HL-60 (cell line): ENCODE measurements at regions not wholly inside any gene's neighbourhood (a gene's known extent, or its start where the extent isn't known, plus 50 kb on each side); places are given as distances from the start of the nearest gene placed in this dataset.

Source experiments
- DNase-seq, 2 experiments: peaks; one replicate each; pipeline ENCODE4 v3.0.0-alpha.2; 2010 to 2020; ENCODE audit warnings: low read depth in 1 of 2, low spot score in 1 of 2
- H3K27ac ChIP-seq: fragments of 250-450 bp; sonication (Bioruptor Pico); replicated peaks from 2 replicates; pipeline ENCODE4 v1.5.1; 2020; ENCODE audit warnings: mild to moderate bottlenecking, moderate library complexity
- H3K27me3 ChIP-seq: fragments of 250-450 bp; sonication (Bioruptor Pico); 2 replicates; pipeline ENCODE4 v1.5.1; 2021; ENCODE audit warnings: mild to moderate bottlenecking, moderate library complexity; ENCODE audit not compliant: insufficient read depth, poor library complexity, severe bottlenecking
- H3K4me3 ChIP-seq: replicated peaks from 2 replicates; pipeline ENCODE4 v1.5.1; 2011; ENCODE audit warnings: mild to moderate bottlenecking, control low read depth, low read length; ENCODE audit not compliant: insufficient read depth
- GABPA ChIP-seq: IDR thresholded peaks from 2 replicates; pipeline ENCODE4 v1.6.1; 2012; ENCODE audit warnings: low read depth
- POLR2AphosphoS5 ChIP-seq: IDR thresholded peaks from 2 replicates; pipeline ENCODE4 v1.6.1; 2012; ENCODE audit warnings: low read depth
- SPI1 ChIP-seq: IDR thresholded peaks from 2 replicates; pipeline ENCODE4 v1.6.1; 2012; ENCODE audit warnings: low read depth, mild to moderate bottlenecking, borderline replicate concordance
- TF ChIP-seq, protein P1 (sequence below): IDR thresholded peaks from 2 replicates; pipeline ENCODE4 v1.6.1; 2012; ENCODE audit warnings: low read depth; ENCODE audit not compliant: insufficient replicate concordance
- TF ChIP-seq, protein P2 (sequence below): IDR thresholded peaks from one replicate; pipeline ENCODE4 v1.5.1; 2011; ENCODE audit warnings: low read length, control low read depth, inconsistent platforms; ENCODE audit not compliant: insufficient read depth

DNA sequence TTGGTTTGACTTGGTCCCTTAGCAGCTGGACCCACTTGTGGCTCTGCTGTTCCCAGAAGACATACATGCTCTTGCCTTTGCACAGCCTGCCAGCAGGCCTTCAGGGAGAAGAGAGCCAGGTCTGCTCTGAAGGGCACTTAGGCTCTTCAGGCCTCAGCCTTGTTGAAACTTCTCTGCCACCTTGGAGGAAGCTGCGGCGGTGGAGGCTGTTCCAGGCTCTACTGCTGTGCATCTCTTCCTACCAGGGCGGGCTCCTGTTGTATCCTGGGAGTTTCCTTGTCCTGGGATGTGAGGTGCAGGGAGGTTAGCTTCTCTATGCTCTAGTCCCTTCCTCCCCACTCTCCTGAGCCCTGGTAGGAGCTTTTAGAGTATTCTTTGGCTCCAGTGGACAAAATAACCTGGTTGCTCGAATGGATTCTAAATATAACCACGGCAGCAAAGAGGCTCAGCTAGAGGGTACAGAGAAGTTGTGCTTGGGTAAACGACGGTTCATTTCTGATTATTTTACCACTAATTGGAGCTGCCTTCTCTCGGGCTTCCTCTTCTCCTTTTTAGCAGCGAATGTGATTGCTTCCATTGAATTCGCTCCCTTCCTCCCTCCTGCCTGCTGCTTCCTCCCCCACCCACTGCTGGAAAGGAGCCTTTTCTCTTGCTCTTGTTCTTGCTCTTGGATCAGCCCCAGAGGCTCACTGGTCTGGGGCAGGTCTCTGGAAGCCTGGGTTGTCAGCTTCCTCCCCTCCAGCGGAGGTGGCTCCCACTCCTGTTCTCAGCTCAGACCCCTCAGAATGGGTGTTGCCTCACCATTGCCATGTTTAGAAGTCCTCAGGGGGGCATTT, 126.6 kb upstream of the CACNA1E start:
- Histone ChIP-seq H3K4me3 (no peak overlapping the region), H3K27ac (no peak overlapping the region), H3K27me3 (no peaks in the 10 kb centered on the region)
- TF ChIP-seq POLR2AphosphoS5: no peak
- TF ChIP-seq, protein P1, sequence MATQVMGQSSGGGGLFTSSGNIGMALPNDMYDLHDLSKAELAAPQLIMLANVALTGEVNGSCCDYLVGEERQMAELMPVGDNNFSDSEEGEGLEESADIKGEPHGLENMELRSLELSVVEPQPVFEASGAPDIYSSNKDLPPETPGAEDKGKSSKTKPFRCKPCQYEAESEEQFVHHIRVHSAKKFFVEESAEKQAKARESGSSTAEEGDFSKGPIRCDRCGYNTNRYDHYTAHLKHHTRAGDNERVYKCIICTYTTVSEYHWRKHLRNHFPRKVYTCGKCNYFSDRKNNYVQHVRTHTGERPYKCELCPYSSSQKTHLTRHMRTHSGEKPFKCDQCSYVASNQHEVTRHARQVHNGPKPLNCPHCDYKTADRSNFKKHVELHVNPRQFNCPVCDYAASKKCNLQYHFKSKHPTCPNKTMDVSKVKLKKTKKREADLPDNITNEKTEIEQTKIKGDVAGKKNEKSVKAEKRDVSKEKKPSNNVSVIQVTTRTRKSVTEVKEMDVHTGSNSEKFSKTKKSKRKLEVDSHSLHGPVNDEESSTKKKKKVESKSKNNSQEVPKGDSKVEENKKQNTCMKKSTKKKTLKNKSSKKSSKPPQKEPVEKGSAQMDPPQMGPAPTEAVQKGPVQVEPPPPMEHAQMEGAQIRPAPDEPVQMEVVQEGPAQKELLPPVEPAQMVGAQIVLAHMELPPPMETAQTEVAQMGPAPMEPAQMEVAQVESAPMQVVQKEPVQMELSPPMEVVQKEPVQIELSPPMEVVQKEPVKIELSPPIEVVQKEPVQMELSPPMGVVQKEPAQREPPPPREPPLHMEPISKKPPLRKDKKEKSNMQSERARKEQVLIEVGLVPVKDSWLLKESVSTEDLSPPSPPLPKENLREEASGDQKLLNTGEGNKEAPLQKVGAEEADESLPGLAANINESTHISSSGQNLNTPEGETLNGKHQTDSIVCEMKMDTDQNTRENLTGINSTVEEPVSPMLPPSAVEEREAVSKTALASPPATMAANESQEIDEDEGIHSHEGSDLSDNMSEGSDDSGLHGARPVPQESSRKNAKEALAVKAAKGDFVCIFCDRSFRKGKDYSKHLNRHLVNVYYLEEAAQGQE: no peak
- no peak for TF ChIP-seq GABPA
- TF ChIP-seq, protein P2, sequence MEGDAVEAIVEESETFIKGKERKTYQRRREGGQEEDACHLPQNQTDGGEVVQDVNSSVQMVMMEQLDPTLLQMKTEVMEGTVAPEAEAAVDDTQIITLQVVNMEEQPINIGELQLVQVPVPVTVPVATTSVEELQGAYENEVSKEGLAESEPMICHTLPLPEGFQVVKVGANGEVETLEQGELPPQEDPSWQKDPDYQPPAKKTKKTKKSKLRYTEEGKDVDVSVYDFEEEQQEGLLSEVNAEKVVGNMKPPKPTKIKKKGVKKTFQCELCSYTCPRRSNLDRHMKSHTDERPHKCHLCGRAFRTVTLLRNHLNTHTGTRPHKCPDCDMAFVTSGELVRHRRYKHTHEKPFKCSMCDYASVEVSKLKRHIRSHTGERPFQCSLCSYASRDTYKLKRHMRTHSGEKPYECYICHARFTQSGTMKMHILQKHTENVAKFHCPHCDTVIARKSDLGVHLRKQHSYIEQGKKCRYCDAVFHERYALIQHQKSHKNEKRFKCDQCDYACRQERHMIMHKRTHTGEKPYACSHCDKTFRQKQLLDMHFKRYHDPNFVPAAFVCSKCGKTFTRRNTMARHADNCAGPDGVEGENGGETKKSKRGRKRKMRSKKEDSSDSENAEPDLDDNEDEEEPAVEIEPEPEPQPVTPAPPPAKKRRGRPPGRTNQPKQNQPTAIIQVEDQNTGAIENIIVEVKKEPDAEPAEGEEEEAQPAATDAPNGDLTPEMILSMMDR: no peak
- TF ChIP-seq SPI1: peak; percentile 63; the same call in 1 of the 2 replicates
- peak; percentile 10 to 18 for DNase-seq

DNA sequence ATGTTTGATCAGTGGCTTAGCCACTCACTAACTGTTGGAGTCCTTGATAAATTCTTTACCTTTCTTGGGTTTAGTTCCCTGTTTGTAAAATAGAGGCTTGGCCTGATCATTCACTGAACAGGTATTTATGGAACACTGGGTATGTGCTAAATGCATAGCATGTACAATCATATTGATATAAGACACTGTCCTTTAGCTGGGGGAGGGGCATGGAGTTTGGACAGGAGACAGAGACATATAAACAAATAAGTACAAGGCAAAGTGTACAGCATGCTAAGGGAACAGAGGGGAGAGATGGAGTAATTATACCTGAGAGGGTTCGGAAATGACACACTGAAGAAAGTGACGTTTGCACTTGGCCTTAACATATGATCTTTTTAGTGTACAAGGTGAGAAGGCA, 124.3 kb upstream of the CACNA1E start:
- TF ChIP-seq, protein P1: no peak
- TF ChIP-seq SPI1 (no peak), GABPA (no peak), POLR2AphosphoS5 (no peak)
- TF ChIP-seq, protein P2: no peak
- H3K4me3 ChIP-seq: no peak overlapping the region
- no peak overlapping the region for H3K27ac ChIP-seq
- no peaks in the 10 kb centered on the region for H3K27me3 ChIP-seq
- DNase-seq: no peak

DNA sequence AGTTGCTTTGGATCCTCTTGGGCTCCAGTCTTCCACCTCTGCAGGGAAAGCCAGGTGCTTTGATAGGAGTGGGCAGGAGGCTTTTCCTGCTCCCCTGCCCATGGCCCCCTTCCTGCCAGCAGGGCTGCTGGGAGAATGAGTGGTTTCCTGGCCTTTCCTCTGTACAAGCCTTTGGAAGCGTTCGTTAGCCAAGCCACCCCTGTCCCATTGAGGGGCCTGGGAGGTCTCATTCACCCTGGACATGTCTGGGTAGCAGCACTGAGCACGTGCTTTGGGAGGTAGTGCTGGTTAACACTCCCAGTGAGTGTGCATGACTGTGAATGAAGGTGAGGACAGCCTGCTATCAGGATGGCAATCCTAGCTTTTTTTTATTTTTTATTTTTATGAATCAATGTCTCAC, 118.5 kb upstream of the CACNA1E start:
- no peak for DNase-seq
- Histone ChIP-seq H3K4me3 (no peak overlapping the region), H3K27me3 (no peaks in the 10 kb centered on the region), H3K27ac (no peak overlapping the region)
- TF ChIP-seq POLR2AphosphoS5 (no peak), SPI1 (no peak), GABPA (no peak)
- TF ChIP-seq, protein P2: no peak
- TF ChIP-seq, protein P1: no peak
